Liver (tissue), 8 donors: ENCODE measurements at regions not wholly inside any gene's neighbourhood (a gene's known extent, or its start where the extent isn't known, plus 50 kb on each side); places are given as distances from the start of the nearest gene placed in this dataset.

ENCODE experiments used
- DNase-seq: peaks from one replicate; pipeline ENCODE4 v3.0.0-alpha.2; 2017; ENCODE audit warnings: low spot score
- H3K27ac ChIP-seq, 2 donors: one replicate each; pipeline ENCODE4 v1.7.0; 2013; ENCODE audit warnings: inconsistent platforms in 2 of 2, low read length in 2 of 2, control low read depth in 1 of 2, low read depth in 1 of 2, mild to moderate bottlenecking in 1 of 2
- H3K27me3 ChIP-seq, 4 donors: one replicate each; pipeline versions ENCODE4 v1.6.1 to v1.7.0; 2013; ENCODE audit warnings: low read length in 3 of 4, inconsistent platforms in 1 of 4, mild to moderate bottlenecking in 1 of 4, moderate library complexity in 1 of 4; ENCODE audit not compliant: control insufficient read depth in 4 of 4, insufficient read depth in 4 of 4
- H3K36me3 ChIP-seq, 4 donors: one replicate each; pipeline versions ENCODE4 v1.6.1 to v1.7.0; 2013; ENCODE audit warnings: low read length in 3 of 4, mild to moderate bottlenecking in 3 of 4, low read depth in 1 of 4, moderate library complexity in 1 of 4; ENCODE audit not compliant: control insufficient read depth in 4 of 4, insufficient read depth in 3 of 4
- H3K4me1 ChIP-seq, 4 donors: one replicate each; pipeline versions ENCODE4 v1.6.1 to v1.7.0; 2013; ENCODE audit warnings: low read length in 3 of 4, mild to moderate bottlenecking in 3 of 4, moderate library complexity in 1 of 4; ENCODE audit not compliant: control insufficient read depth in 4 of 4, insufficient read depth in 4 of 4
- H3K4me3 ChIP-seq, 3 donors: one replicate each; pipeline versions ENCODE4 v1.6.1 to v1.7.0; 2013; ENCODE audit warnings: low read length in 3 of 3, control low read depth in 1 of 3, low read depth in 1 of 3, mild to moderate bottlenecking in 1 of 3
- H3K9ac ChIP-seq, 2 donors: one replicate each; pipeline ENCODE4 v1.7.0; 2013; ENCODE audit warnings: low read length in 2 of 2, mild to moderate bottlenecking in 2 of 2, moderate library complexity in 2 of 2, control low read depth in 1 of 2, low read depth in 1 of 2
- H3K9me3 ChIP-seq, 4 donors: one replicate each; pipeline versions ENCODE4 v1.6.1 to v1.7.0; 2013; ENCODE audit warnings: low read length in 3 of 4; ENCODE audit not compliant: control insufficient read depth in 4 of 4
- EGR1 ChIP-seq, 2 donors: IDR thresholded peaks; 2 replicates each; pipeline ENCODE4 v1.6.1; 2016 to 2018; ENCODE audit warnings: antibody characterized with exemption in 2 of 2, low read depth in 2 of 2
- FOXA1 ChIP-seq: IDR thresholded peaks from 2 replicates; pipeline ENCODE4 v1.6.1; 2016; ENCODE audit warnings: antibody characterized with exemption
- FOXA2 ChIP-seq: IDR thresholded peaks from 2 replicates; pipeline ENCODE4 v1.6.1; 2016; ENCODE audit warnings: antibody characterized with exemption
- GABPA ChIP-seq, 2 donors: IDR thresholded peaks in 1 of 2; conservative IDR thresholded peaks in 1 of 2; 2 replicates each; pipeline ENCODE4 v1.6.1; 2016; ENCODE audit warnings: antibody characterized with exemption in 2 of 2, mild to moderate bottlenecking in 1 of 2, moderate library complexity in 1 of 2
- HNF4A ChIP-seq, 2 donors: conservative IDR thresholded peaks; 2 replicates each; pipeline ENCODE4 v1.6.1; 2016; ENCODE audit warnings: antibody characterized with exemption in 2 of 2, mild to moderate bottlenecking in 2 of 2
- HNF4G ChIP-seq: IDR thresholded peaks from 2 replicates; pipeline ENCODE4 v1.6.1; 2016; ENCODE audit warnings: antibody characterized with exemption
- JUND ChIP-seq, 2 donors: IDR thresholded peaks; 2 replicates each; pipeline ENCODE4 v1.6.1; 2016; ENCODE audit warnings: antibody characterized with exemption in 2 of 2
- NR2F2 ChIP-seq: IDR thresholded peaks from 2 replicates; pipeline ENCODE4 v1.6.1; 2016; ENCODE audit warnings: antibody characterized with exemption
- RAD21 ChIP-seq, 2 donors: IDR thresholded peaks; 2 replicates each; pipeline ENCODE4 v1.6.1; 2016; ENCODE audit warnings: antibody characterized with exemption in 2 of 2, mild to moderate bottlenecking in 2 of 2
- RXRA ChIP-seq, 2 donors: IDR thresholded peaks; 2 replicates each; pipeline ENCODE4 v1.6.1; 2017 to 2018; ENCODE audit warnings: antibody characterized with exemption in 2 of 2, mild to moderate bottlenecking in 1 of 2
- SP1 ChIP-seq: IDR thresholded peaks from 2 replicates; pipeline ENCODE4 v1.6.1; 2018; ENCODE audit warnings: antibody characterized with exemption, mild to moderate bottlenecking
- TAF1 ChIP-seq: conservative IDR thresholded peaks from 2 replicates; pipeline ENCODE4 v1.6.1; 2016; ENCODE audit warnings: antibody characterized with exemption, mild to moderate bottlenecking
- YY1 ChIP-seq: IDR thresholded peaks from 2 replicates; pipeline ENCODE4 v1.6.1; 2016; ENCODE audit warnings: antibody characterized with exemption, mild to moderate bottlenecking
- WGBS: extraction: QIAGEN DNeasy Blood & Tissue Kit; methylation state at CpG from one replicate; pipeline ENCODE4 v1.1.7; 2013; 5-methylcytosine and 5-hydroxymethylcytosine counted together
- TF ChIP-seq, protein P1 (sequence below): IDR thresholded peaks from 2 replicates; pipeline ENCODE4 v1.6.1; 2016; ENCODE audit warnings: antibody characterized with exemption
- TF ChIP-seq, protein P2 (sequence below): IDR thresholded peaks from 2 replicates; pipeline ENCODE4 v1.6.1; 2016; ENCODE audit warnings: antibody characterized with exemption
- TF ChIP-seq, protein P3 (sequence below): fragments of 150-350 bp; IDR thresholded peaks from 2 replicates; pipeline ENCODE4 v1.5.1; 2017; ENCODE audit warnings: improper control_type of control experiment, low read depth, low read length; ENCODE audit not compliant: missing input control
- TF ChIP-seq, protein P4 (sequence below): IDR thresholded peaks from 2 replicates; pipeline ENCODE4 v1.6.1; 2016; ENCODE audit warnings: antibody characterized with exemption
- TF ChIP-seq, protein P5 (sequence below): IDR thresholded peaks from 2 replicates; pipeline ENCODE4 v1.6.1; 2016; ENCODE audit warnings: antibody characterized with exemption, mild to moderate bottlenecking
- donor health status: healthy.
- donor health status: healthy.
- donor health status: healthy.
- donor health status: healthy.
- donor health status: healthy.

DNA sequence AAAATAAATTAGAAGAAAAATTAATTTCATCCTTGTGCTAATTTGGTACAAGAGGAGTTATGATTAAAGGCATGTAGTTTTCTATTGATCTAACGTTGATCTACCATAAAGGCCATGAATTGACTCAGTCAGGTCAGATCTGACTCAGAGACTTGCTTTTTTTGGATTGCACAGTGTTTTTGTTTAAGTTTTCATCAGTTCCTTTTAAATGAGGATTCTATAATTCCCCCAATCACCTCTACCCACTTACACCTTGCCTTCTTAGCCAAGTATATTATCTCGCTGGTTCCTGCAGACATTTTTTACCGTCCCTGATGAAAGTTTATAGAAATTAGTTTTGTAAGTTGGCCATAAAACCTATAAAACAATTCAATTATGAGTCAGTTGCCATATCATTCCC, 132.4 kb upstream of the PALS2 start:
- 88% methylated on average over 3 of the region's 3 CpGs for WGBS
- Histone ChIP-seq H3K4me1 (peaks cover 0 to 8% (median 3%) of the 10 kb centered on the region in 4 donors), H3K9me3 (no peaks in the 10 kb centered on the region), H3K9ac (no peak overlapping the region), H3K4me3 (no peak overlapping the region), H3K27me3 (no peaks in the 10 kb centered on the region), H3K27ac (no peak overlapping the region), H3K36me3 (no peaks in the 10 kb centered on the region)
- no peak for DNase-seq
- TF ChIP-seq EGR1 (IDR thresholded peaks at IDR 0.05; ENCODE audit: low read depth in 2 of 2) (no peak), FOXA2 (no peak), RAD21 (IDR thresholded peaks at IDR 0.05) (no peak), GABPA (IDR thresholded peaks at IDR 0.05 in 1 of 2, conservative IDR thresholded peaks at IDR 0.05 in 1 of 2) (no peak), HNF4G (no peak), SP1 (no peak), HNF4A (conservative IDR thresholded peaks at IDR 0.05) (no peak), NR2F2 (no peak), TAF1 (no peak), RXRA (IDR thresholded peaks at IDR 0.05) (no peak), FOXA1 (no peak), YY1 (no peak), JUND (IDR thresholded peaks at IDR 0.05) (no peak)
- TF ChIP-seq, protein P1, sequence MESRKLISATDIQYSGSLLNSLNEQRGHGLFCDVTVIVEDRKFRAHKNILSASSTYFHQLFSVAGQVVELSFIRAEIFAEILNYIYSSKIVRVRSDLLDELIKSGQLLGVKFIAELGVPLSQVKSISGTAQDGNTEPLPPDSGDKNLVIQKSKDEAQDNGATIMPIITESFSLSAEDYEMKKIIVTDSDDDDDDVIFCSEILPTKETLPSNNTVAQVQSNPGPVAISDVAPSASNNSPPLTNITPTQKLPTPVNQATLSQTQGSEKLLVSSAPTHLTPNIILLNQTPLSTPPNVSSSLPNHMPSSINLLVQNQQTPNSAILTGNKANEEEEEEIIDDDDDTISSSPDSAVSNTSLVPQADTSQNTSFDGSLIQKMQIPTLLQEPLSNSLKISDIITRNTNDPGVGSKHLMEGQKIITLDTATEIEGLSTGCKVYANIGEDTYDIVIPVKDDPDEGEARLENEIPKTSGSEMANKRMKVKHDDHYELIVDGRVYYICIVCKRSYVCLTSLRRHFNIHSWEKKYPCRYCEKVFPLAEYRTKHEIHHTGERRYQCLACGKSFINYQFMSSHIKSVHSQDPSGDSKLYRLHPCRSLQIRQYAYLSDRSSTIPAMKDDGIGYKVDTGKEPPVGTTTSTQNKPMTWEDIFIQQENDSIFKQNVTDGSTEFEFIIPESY = no peak
- TF ChIP-seq, protein P2, sequence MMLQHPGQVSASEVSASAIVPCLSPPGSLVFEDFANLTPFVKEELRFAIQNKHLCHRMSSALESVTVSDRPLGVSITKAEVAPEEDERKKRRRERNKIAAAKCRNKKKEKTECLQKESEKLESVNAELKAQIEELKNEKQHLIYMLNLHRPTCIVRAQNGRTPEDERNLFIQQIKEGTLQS = no peak
- TF ChIP-seq, protein P3, sequence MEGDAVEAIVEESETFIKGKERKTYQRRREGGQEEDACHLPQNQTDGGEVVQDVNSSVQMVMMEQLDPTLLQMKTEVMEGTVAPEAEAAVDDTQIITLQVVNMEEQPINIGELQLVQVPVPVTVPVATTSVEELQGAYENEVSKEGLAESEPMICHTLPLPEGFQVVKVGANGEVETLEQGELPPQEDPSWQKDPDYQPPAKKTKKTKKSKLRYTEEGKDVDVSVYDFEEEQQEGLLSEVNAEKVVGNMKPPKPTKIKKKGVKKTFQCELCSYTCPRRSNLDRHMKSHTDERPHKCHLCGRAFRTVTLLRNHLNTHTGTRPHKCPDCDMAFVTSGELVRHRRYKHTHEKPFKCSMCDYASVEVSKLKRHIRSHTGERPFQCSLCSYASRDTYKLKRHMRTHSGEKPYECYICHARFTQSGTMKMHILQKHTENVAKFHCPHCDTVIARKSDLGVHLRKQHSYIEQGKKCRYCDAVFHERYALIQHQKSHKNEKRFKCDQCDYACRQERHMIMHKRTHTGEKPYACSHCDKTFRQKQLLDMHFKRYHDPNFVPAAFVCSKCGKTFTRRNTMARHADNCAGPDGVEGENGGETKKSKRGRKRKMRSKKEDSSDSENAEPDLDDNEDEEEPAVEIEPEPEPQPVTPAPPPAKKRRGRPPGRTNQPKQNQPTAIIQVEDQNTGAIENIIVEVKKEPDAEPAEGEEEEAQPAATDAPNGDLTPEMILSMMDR = no peak
- TF ChIP-seq, protein P4, sequence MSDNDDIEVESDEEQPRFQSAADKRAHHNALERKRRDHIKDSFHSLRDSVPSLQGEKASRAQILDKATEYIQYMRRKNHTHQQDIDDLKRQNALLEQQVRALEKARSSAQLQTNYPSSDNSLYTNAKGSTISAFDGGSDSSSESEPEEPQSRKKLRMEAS = no peak
- TF ChIP-seq, protein P5, sequence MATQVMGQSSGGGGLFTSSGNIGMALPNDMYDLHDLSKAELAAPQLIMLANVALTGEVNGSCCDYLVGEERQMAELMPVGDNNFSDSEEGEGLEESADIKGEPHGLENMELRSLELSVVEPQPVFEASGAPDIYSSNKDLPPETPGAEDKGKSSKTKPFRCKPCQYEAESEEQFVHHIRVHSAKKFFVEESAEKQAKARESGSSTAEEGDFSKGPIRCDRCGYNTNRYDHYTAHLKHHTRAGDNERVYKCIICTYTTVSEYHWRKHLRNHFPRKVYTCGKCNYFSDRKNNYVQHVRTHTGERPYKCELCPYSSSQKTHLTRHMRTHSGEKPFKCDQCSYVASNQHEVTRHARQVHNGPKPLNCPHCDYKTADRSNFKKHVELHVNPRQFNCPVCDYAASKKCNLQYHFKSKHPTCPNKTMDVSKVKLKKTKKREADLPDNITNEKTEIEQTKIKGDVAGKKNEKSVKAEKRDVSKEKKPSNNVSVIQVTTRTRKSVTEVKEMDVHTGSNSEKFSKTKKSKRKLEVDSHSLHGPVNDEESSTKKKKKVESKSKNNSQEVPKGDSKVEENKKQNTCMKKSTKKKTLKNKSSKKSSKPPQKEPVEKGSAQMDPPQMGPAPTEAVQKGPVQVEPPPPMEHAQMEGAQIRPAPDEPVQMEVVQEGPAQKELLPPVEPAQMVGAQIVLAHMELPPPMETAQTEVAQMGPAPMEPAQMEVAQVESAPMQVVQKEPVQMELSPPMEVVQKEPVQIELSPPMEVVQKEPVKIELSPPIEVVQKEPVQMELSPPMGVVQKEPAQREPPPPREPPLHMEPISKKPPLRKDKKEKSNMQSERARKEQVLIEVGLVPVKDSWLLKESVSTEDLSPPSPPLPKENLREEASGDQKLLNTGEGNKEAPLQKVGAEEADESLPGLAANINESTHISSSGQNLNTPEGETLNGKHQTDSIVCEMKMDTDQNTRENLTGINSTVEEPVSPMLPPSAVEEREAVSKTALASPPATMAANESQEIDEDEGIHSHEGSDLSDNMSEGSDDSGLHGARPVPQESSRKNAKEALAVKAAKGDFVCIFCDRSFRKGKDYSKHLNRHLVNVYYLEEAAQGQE = no peak
